ENCODE measurements at regions not wholly inside any gene's neighbourhood (a gene's known extent, or its start where the extent isn't known, plus 50 kb on each side); places are given as distances from the start of the nearest gene placed in this dataset.

DNA sequence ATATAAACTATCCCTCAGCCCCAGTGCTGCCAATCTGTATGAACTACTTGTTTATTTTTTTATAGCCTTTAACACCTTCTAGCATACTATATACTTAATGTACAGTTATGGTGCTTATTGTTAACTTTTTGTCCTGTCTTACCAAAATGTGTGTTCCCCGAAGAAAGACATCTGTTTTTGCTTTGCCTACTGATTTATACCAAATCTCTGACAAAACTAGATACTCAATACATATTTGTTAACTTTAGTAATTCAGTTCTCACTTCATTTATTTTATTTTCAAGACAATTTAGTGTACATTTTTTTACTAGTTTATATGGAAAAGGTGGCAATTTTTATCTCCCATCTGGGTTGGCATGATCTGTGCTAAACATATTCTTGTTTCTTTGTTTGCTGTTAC lies 824.3 kb upstream of the ATXN8OS start:
- TF ChIP-seq, protein P1, sequence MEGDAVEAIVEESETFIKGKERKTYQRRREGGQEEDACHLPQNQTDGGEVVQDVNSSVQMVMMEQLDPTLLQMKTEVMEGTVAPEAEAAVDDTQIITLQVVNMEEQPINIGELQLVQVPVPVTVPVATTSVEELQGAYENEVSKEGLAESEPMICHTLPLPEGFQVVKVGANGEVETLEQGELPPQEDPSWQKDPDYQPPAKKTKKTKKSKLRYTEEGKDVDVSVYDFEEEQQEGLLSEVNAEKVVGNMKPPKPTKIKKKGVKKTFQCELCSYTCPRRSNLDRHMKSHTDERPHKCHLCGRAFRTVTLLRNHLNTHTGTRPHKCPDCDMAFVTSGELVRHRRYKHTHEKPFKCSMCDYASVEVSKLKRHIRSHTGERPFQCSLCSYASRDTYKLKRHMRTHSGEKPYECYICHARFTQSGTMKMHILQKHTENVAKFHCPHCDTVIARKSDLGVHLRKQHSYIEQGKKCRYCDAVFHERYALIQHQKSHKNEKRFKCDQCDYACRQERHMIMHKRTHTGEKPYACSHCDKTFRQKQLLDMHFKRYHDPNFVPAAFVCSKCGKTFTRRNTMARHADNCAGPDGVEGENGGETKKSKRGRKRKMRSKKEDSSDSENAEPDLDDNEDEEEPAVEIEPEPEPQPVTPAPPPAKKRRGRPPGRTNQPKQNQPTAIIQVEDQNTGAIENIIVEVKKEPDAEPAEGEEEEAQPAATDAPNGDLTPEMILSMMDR (conservative IDR thresholded peaks at IDR 0.05 in 1 of 2, IDR thresholded peaks at IDR 0.05 in 1 of 2; ENCODE audit: low read depth in 1 of 2, low read length in 2 of 2) = no peak
- TF ChIP-seq EZH2 (IDR thresholded peaks at IDR 0.05; ENCODE audit: low read length, missing control alignments) = no peak
- no peak overlapping the region for H3K4me3 ChIP-seq (replicated peaks in 1 of 4; ENCODE audit: control extremely low read depth in 1 of 4, insufficient read depth in 1 of 4, low read depth in 3 of 4, low read length in 4 of 4)
- DNase-seq (ENCODE audit: low read depth in 2 of 2) = no peak
- H3K4me2 ChIP-seq (ENCODE audit: extremely low read depth, insufficient read depth, low read length) = no peak overlapping the region
- H3K36me3 ChIP-seq (ENCODE audit: control insufficient read depth, insufficient read depth, low read length) = no peaks in the 10 kb centered on the region
- no peak overlapping the region for H3K9ac ChIP-seq (ENCODE audit: insufficient read depth, low read length)
- no peaks in the 10 kb centered on the region for H3K4me1 ChIP-seq (ENCODE audit: control insufficient read depth, extremely low read depth, insufficient read depth, low read length)
- no peaks in the 10 kb centered on the region for H3K27me3 ChIP-seq (ENCODE audit: control insufficient read depth, insufficient read depth, low read length)
- H4K20me1 ChIP-seq (ENCODE audit: control insufficient read depth, extremely low read depth, insufficient read depth, low read length) = no peaks in the 10 kb centered on the region
- H3K27ac ChIP-seq (ENCODE audit: insufficient read depth, low read length) = no peak overlapping the region
- no peaks in the 10 kb centered on the region for H3K79me2 ChIP-seq (ENCODE audit: control insufficient read depth, insufficient read depth, low read length)
- H3K9me3 ChIP-seq (ENCODE audit: control insufficient read depth, insufficient read depth, low read depth, low read length) = no peaks in the 10 kb centered on the region
- no peak overlapping the region for H2AFZ ChIP-seq (ENCODE audit: low read length)

DNA sequence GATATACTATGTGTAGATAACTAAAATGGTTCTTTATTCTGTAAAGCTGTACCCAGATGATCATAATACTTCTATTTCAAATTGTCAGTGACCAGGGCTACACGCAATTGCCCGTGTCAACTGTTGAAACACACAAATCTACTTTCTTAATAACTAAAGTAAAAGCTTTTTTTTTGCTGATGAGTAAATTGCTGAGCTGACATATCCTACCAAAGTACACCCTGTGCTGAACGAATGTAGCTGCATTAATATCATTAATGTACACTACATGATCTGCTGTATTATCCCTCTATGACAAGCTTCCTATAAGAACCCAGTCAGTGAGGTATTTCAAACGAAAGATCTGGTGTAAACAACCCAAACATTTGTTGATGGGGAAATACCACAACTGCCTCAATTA lies 827.2 kb upstream of the ATXN8OS start:
- Histone ChIP-seq H3K27ac (ENCODE audit: insufficient read depth, low read length) (no peak overlapping the region), H3K79me2 (ENCODE audit: control insufficient read depth, insufficient read depth, low read length) (no peaks in the 10 kb centered on the region), H3K4me3 (replicated peaks in 1 of 4; ENCODE audit: control extremely low read depth in 1 of 4, insufficient read depth in 1 of 4, low read depth in 3 of 4, low read length in 4 of 4) (no peak overlapping the region), H4K20me1 (ENCODE audit: control insufficient read depth, extremely low read depth, insufficient read depth, low read length) (no peaks in the 10 kb centered on the region), H3K9me3 (ENCODE audit: control insufficient read depth, insufficient read depth, low read depth, low read length) (no peaks in the 10 kb centered on the region), H3K36me3 (ENCODE audit: control insufficient read depth, insufficient read depth, low read length) (no peaks in the 10 kb centered on the region), H3K27me3 (ENCODE audit: control insufficient read depth, insufficient read depth, low read length) (no peaks in the 10 kb centered on the region), H3K4me2 (ENCODE audit: extremely low read depth, insufficient read depth, low read length) (no peak overlapping the region), H2AFZ (ENCODE audit: low read length) (no peak overlapping the region), H3K9ac (ENCODE audit: insufficient read depth, low read length) (no peak overlapping the region), H3K4me1 (ENCODE audit: control insufficient read depth, extremely low read depth, insufficient read depth, low read length) (no peaks in the 10 kb centered on the region)
- TF ChIP-seq EZH2 (IDR thresholded peaks at IDR 0.05; ENCODE audit: low read length, missing control alignments) = no peak
- TF ChIP-seq, protein P1 (conservative IDR thresholded peaks at IDR 0.05 in 1 of 2, IDR thresholded peaks at IDR 0.05 in 1 of 2; ENCODE audit: low read depth in 1 of 2, low read length in 2 of 2) = no peak
- no peak for DNase-seq (ENCODE audit: low read depth in 2 of 2)

DNA sequence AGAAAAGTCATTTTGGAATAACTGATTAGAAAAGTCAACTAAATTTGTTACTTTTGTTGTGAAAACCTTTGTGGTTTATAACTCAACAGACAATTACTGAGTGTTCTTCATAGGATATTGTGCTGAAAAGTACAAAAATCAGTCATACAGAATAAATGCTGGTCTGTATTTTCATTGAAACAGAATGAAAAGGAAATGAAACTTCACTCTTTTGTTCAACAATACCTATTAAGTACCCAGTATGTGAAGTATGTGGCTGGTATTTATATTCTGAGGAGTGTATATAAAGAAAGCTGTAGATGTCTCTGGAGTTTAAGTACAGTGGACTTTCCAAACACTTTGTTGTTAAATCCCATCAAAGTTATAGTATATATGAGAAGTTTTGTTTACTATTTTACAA lies 828.4 kb upstream of the ATXN8OS start:
- no peaks in the 10 kb centered on the region for H3K4me1 ChIP-seq (ENCODE audit: control insufficient read depth, extremely low read depth, insufficient read depth, low read length)
- H3K9me3 ChIP-seq (ENCODE audit: control insufficient read depth, insufficient read depth, low read depth, low read length) = no peaks in the 10 kb centered on the region
- no peaks in the 10 kb centered on the region for H4K20me1 ChIP-seq (ENCODE audit: control insufficient read depth, extremely low read depth, insufficient read depth, low read length)
- no peak overlapping the region for H3K9ac ChIP-seq (ENCODE audit: insufficient read depth, low read length)
- H3K36me3 ChIP-seq (ENCODE audit: control insufficient read depth, insufficient read depth, low read length) = no peaks in the 10 kb centered on the region
- H2AFZ ChIP-seq (ENCODE audit: low read length) = no peak overlapping the region
- no peak overlapping the region for H3K4me2 ChIP-seq (ENCODE audit: extremely low read depth, insufficient read depth, low read length)
- H3K79me2 ChIP-seq (ENCODE audit: control insufficient read depth, insufficient read depth, low read length) = no peaks in the 10 kb centered on the region
- DNase-seq (ENCODE audit: low read depth in 2 of 2) = no peak
- no peaks in the 10 kb centered on the region for H3K27me3 ChIP-seq (ENCODE audit: control insufficient read depth, insufficient read depth, low read length)
- no peak for TF ChIP-seq EZH2 (IDR thresholded peaks at IDR 0.05; ENCODE audit: low read length, missing control alignments)
- TF ChIP-seq, protein P1 (conservative IDR thresholded peaks at IDR 0.05 in 1 of 2, IDR thresholded peaks at IDR 0.05 in 1 of 2; ENCODE audit: low read depth in 1 of 2, low read length in 2 of 2) = no peak
- no peak overlapping the region for H3K4me3 ChIP-seq (replicated peaks in 1 of 4; ENCODE audit: control extremely low read depth in 1 of 4, insufficient read depth in 1 of 4, low read depth in 3 of 4, low read length in 4 of 4)
- H3K27ac ChIP-seq (ENCODE audit: insufficient read depth, low read length) = no peak overlapping the region

Data from fibroblast of lung (primary cell).